ENCODE measurements at regions not wholly inside any gene's neighbourhood (a gene's known extent, or its start where the extent isn't known, plus 50 kb on each side); places are given as distances from the start of the nearest gene placed in this dataset.

- no peak for TF ChIP-seq HNRNPL (IDR thresholded peaks at IDR 0.05; ENCODE audit: low read depth, low read length)
Measured at GRCh38 chr12:24084800-24085199, 135.3 kb upstream of the SOX5 start (continued).

DNA sequence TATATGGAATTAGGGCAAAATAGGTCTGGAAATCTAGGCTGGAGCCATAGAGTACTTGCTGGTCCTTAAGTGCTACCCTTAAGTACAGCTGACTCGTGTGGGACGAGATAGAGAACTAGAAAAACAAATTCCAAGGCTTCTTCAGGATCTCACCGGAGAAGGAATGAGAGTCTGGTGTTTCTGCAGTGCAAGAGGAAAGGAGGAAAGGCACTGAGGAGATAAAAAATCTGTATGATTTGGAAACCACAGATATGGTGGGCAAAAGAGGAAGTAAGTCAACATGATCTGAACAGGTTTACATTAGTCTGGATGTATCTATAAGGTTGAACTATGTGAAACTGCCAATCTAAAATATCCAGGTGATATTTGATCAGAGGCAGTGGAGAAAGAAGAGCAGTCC is 134.4 kb upstream of the SOX5 start:
- Histone ChIP-seq H3K9ac (ENCODE audit: insufficient read depth, low read depth, low read length) (no peak overlapping the region), H4K20me1 (ENCODE audit: insufficient read depth, low read length) (no peaks in the 10 kb centered on the region), H3K36me3 (replicated peaks in 1 of 2; ENCODE audit: control insufficient read depth in 1 of 2, insufficient read depth in 2 of 2, low read length in 2 of 2) (no peaks in the 10 kb centered on the region), H3K9me3 (ENCODE audit: low read length) (no peaks in the 10 kb centered on the region), H3K4me1 (ENCODE audit: insufficient read depth, low read length) (peaks cover 67% of the 10 kb centered on the region), H3K27me3 (ENCODE audit: control insufficient read depth in 1 of 2, insufficient read depth in 2 of 2, low read length in 2 of 2) (no peaks in the 10 kb centered on the region), H2AFZ (ENCODE audit: low read length) (no peak overlapping the region), H3K27ac (ENCODE audit: extremely low read length, insufficient read depth, low read length) (no peak overlapping the region), H3K4me2 (ENCODE audit: low read depth, low read length) (no peak overlapping the region), H3K79me2 (ENCODE audit: insufficient read depth, low read length) (no peaks in the 10 kb centered on the region), H3K4me3 (replicated peaks in 1 of 3; ENCODE audit: insufficient read depth in 1 of 3, low read depth in 2 of 3, low read length in 3 of 3) (no peak overlapping the region)
- CTCF ChIA-PET (ENCODE audit: low intra/inter-chr PET ratio, low total read pairs): no interaction called here
- FAIRE-seq (no peak), ATAC-seq (no peak), DNase-seq (ENCODE audit: low spot score) (no peak)
- TF ChIP-seq FOSL1 (CRISPR knock-in tag; IDR thresholded peaks at IDR 0.05; ENCODE audit: borderline replicate concordance): no peak
- TF ChIP-seq ZNF782 (CRISPR knock-in tag; IDR thresholded peaks at IDR 0.05; ENCODE audit: borderline replicate concordance): no peak
- TF ChIP-seq TFE3 (CRISPR knock-in tag; IDR thresholded peaks at IDR 0.05): no peak
- no peak for TF ChIP-seq ZNF747 (CRISPR knock-in tag; IDR thresholded peaks at IDR 0.05; ENCODE audit: borderline replicate concordance)
- intact Hi-C loops (cut with micrococcal nuclease; ENCODE audit: unreplicated experiment): no loop called here
- BruUV-seq (replicated peaks): no TSS peak
- 97% methylated on average over 3 of the region's 3 CpGs for WGBS (ENCODE audit: low lambda C conversion rate)
- in situ Hi-C loops (cut with HindIII; ENCODE audit: extremely low pct_ligation_motif_present, low pct_unique_long_range_greater_than_20kb): no loop called here
- POLR2A ChIA-PET: no interaction called here

GRCh38 chr12:24081606-24082005 is 132.1 kb upstream of the SOX5 start:
- DNase-seq (ENCODE audit: low spot score) (no peak), FAIRE-seq (no peak), ATAC-seq (no peak)
- H4K20me1 ChIP-seq (ENCODE audit: insufficient read depth, low read length): no peaks in the 10 kb centered on the region
- no peak overlapping the region for H2AFZ ChIP-seq (ENCODE audit: low read length)
- H3K79me2 ChIP-seq (ENCODE audit: insufficient read depth, low read length): no peaks in the 10 kb centered on the region
- in situ Hi-C loops (cut with HindIII; ENCODE audit: extremely low pct_ligation_motif_present, low pct_unique_long_range_greater_than_20kb): no loop called here
- 96% methylated on average over 7 of the region's 7 CpGs for WGBS (ENCODE audit: low lambda C conversion rate)
- no peak overlapping the region for H3K4me2 ChIP-seq (ENCODE audit: low read depth, low read length)
- H3K4me1 ChIP-seq (ENCODE audit: insufficient read depth, low read length): peaks cover 78% of the 10 kb centered on the region
- no peak overlapping the region for H3K4me3 ChIP-seq (replicated peaks in 1 of 3; ENCODE audit: insufficient read depth in 1 of 3, low read depth in 2 of 3, low read length in 3 of 3)
- intact Hi-C loops (cut with micrococcal nuclease; ENCODE audit: unreplicated experiment): no loop called here
- no TSS peak for BruUV-seq (replicated peaks)
- H3K9me3 ChIP-seq (ENCODE audit: low read length): no peaks in the 10 kb centered on the region
- no peak overlapping the region for H3K9ac ChIP-seq (ENCODE audit: insufficient read depth, low read depth, low read length)
- ChIA-PET POLR2A (interaction anchor here (1.1 to 2.2 kb wide), 4 partner anchors 12 to 673 kb away, joined by 3 to 20 read pairs (median 6); no protein-coding TSS in a partner anchor), CTCF (ENCODE audit: low intra/inter-chr PET ratio, low total read pairs) (no interaction called here)
- H3K27me3 ChIP-seq (ENCODE audit: control insufficient read depth in 1 of 2, insufficient read depth in 2 of 2, low read length in 2 of 2): no peaks in the 10 kb centered on the region
- peak overlapping the region; percentile 79 for H3K27ac ChIP-seq (ENCODE audit: extremely low read length, insufficient read depth, low read length)
- no peaks in the 10 kb centered on the region for H3K36me3 ChIP-seq (replicated peaks in 1 of 2; ENCODE audit: control insufficient read depth in 1 of 2, insufficient read depth in 2 of 2, low read length in 2 of 2)
- no peak for TF ChIP-seq REL (CRISPR knock-in tag; conservative IDR thresholded peaks at IDR 0.05)
- TF ChIP-seq CC2D1A (CRISPR knock-in tag; IDR thresholded peaks at IDR 0.05): no peak
- TF ChIP-seq GMEB1 (CRISPR knock-in tag; IDR thresholded peaks at IDR 0.05; ENCODE audit: borderline replicate concordance): no peak
- TF ChIP-seq ZNF562 (CRISPR knock-in tag; IDR thresholded peaks at IDR 0.05; ENCODE audit: borderline replicate concordance): no peak
- no peak for TF ChIP-seq ZBTB42 (CRISPR knock-in tag; IDR thresholded peaks at IDR 0.05)
- TF ChIP-seq ZNF761 (CRISPR knock-in tag; conservative IDR thresholded peaks at IDR 0.05): no peak
- no peak for TF ChIP-seq TBX3 (IDR thresholded peaks at IDR 0.05; ENCODE audit: borderline replicate concordance)
- no peak for TF ChIP-seq NR1H2 (CRISPR knock-in tag; IDR thresholded peaks at IDR 0.05; ENCODE audit: borderline replicate concordance, low read depth)
- no peak for TF ChIP-seq FOXA1 (IDR thresholded peaks at IDR 0.05)
- no peak for TF ChIP-seq FOXA1 (CRISPR knock-in tag; IDR thresholded peaks at IDR 0.05)
- no peak for TF ChIP-seq ZNF460 (CRISPR knock-in tag; IDR thresholded peaks at IDR 0.05; ENCODE audit: borderline replicate concordance)
- TF ChIP-seq ARID2 (CRISPR knock-in tag; IDR thresholded peaks at IDR 0.05; ENCODE audit: borderline replicate concordance): no peak

Data from HepG2 (cell line).